ENCODE measurements at regions not wholly inside any gene's neighbourhood (a gene's known extent, or its start where the extent isn't known, plus 50 kb on each side); places are given as distances from the start of the nearest gene placed in this dataset.

DNA sequence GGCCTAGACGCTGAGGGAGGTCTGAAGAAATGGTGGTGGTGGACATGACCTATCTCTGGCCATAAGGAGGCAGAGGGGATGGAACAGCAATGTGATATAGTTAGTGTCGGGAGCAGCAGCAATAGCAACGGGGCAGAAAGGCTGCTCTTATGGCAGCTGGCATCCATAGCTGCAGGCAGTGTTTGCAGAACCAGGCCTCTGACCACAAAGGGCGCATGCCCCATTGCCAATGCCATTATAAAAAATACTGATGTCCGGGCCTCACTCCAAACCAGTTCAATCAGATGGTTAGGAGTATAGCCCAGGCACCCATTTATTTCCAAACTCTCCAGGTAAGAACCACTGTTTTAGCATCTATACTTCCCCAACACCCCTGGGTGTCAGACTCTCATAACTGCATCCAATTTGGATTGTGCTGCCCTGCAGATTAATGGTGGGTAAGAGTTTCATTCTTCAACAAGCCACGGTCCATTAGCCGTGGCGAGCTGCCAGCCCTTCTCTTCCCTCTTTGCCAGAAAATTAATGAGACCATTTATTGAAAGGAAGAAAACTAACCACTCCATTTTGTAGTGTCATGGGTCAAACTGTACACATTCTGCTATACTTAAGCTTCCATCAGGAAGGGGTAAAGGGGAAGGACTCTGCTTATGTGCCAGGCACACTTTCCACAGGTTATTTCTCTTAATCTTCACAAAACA is 72.8 kb upstream of the SPON1 start:
- no peak for DNase-seq (ENCODE audit: low spot score)
- H3K4me1 ChIP-seq (ENCODE audit: insufficient read depth, low read length, poor library complexity, severe bottlenecking) = peaks cover 34% of the 10 kb centered on the region
- no peak for TF ChIP-seq EZH2phosphoT487 (IDR thresholded peaks at IDR 0.05; ENCODE audit: borderline replicate concordance, low read depth, low read length)
- TF ChIP-seq, protein P1, sequence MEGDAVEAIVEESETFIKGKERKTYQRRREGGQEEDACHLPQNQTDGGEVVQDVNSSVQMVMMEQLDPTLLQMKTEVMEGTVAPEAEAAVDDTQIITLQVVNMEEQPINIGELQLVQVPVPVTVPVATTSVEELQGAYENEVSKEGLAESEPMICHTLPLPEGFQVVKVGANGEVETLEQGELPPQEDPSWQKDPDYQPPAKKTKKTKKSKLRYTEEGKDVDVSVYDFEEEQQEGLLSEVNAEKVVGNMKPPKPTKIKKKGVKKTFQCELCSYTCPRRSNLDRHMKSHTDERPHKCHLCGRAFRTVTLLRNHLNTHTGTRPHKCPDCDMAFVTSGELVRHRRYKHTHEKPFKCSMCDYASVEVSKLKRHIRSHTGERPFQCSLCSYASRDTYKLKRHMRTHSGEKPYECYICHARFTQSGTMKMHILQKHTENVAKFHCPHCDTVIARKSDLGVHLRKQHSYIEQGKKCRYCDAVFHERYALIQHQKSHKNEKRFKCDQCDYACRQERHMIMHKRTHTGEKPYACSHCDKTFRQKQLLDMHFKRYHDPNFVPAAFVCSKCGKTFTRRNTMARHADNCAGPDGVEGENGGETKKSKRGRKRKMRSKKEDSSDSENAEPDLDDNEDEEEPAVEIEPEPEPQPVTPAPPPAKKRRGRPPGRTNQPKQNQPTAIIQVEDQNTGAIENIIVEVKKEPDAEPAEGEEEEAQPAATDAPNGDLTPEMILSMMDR (conservative IDR thresholded peaks at IDR 0.05; ENCODE audit: low read length) = no peak
- H3K9me2 ChIP-seq (ENCODE audit: insufficient read depth, low read length) = no peaks in the 10 kb centered on the region
- H3K4me3 ChIP-seq (ENCODE audit: low read depth, low read length, poor library complexity, severe bottlenecking) = no peak overlapping the region
- H4K20me1 ChIP-seq (ENCODE audit: insufficient read depth, low read length) = no peaks in the 10 kb centered on the region
- ChIA-PET CTCF (ENCODE audit: unreplicated experiment) (interaction anchor here (0.5 kb wide), 1 partner anchor 34 kb away, joined by 3 read pairs; no protein-coding TSS in a partner anchor), POLR2A (interaction anchor here (0.9 to 1.2 kb wide), 3 partner anchors 10 to 36 kb away, joined by 3 to 4 read pairs (median 4); no protein-coding TSS in a partner anchor)
- peak overlapping the region; percentile 95; the same call in 1 of the 2 replicates for H2AFZ ChIP-seq (ENCODE audit: low read length)
- peaks cover 3% of the 10 kb centered on the region; the same call in 1 of the 2 replicates for H3K36me3 ChIP-seq (ENCODE audit: insufficient read depth, low read length)
- no TSS peak for BruUV-seq (replicated peaks)
- H3K79me2 ChIP-seq (ENCODE audit: insufficient read depth, low read depth, low read length) = no peaks in the 10 kb centered on the region
- H3K27ac ChIP-seq (ENCODE audit: low read depth, low read length, poor library complexity, severe bottlenecking) = no peak overlapping the region
- intact Hi-C loops (cut with micrococcal nuclease; ENCODE audit: unreplicated experiment) = no loop called here
- no peak overlapping the region for H3K4me2 ChIP-seq (ENCODE audit: low read length)
- H3K9me3 ChIP-seq (ENCODE audit: low read length) = peaks cover 13% of the 10 kb centered on the region; the same call in 1 of the 2 replicates

DNA sequence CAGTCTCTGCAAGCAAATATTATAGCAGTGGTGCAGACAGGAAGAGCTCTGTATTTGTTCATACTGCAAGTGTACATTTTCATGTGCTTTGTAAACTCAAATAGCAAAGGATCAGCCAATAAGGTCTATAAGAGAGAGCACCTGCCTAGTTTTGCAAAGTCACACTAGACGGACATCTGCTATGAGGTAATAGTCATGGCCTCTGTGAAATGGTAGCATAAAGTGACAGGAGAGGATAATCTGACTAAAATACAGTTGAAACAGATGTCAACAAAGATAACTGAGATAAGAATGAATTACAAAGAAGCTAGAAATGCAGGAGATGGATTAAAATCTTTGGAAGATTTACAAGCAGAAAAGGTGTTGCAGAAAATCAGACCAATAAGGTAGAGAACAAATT is 70.6 kb upstream of the SPON1 start:
- Histone ChIP-seq H3K9me3 (ENCODE audit: low read length) (peaks cover 9% of the 10 kb centered on the region; the same call in 1 of the 2 replicates), H3K9me2 (ENCODE audit: insufficient read depth, low read length) (no peaks in the 10 kb centered on the region), H3K36me3 (ENCODE audit: insufficient read depth, low read length) (peaks cover 3% of the 10 kb centered on the region; the same call in 1 of the 2 replicates), H4K20me1 (ENCODE audit: insufficient read depth, low read length) (no peaks in the 10 kb centered on the region), H3K4me3 (ENCODE audit: low read depth, low read length, poor library complexity, severe bottlenecking) (no peak overlapping the region), H2AFZ (ENCODE audit: low read length) (peak overlapping the region; percentile 95), H3K79me2 (ENCODE audit: insufficient read depth, low read depth, low read length) (no peaks in the 10 kb centered on the region), H3K4me2 (ENCODE audit: low read length) (peak overlapping the region; percentile 46), H3K4me1 (ENCODE audit: insufficient read depth, low read length, poor library complexity, severe bottlenecking) (peaks cover 53% of the 10 kb centered on the region), H3K27ac (ENCODE audit: low read depth, low read length, poor library complexity, severe bottlenecking) (peak overlapping the region; percentile 45)
- DNase-seq (ENCODE audit: low spot score) = peak; percentile 55
- intact Hi-C loops (cut with micrococcal nuclease; ENCODE audit: unreplicated experiment) = no loop called here
- TF ChIP-seq EZH2phosphoT487 (IDR thresholded peaks at IDR 0.05; ENCODE audit: borderline replicate concordance, low read depth, low read length) = no peak
- TF ChIP-seq, protein P1 (conservative IDR thresholded peaks at IDR 0.05; ENCODE audit: low read length) = no peak
- POLR2A ChIA-PET = interaction anchor here (0.7 to 2.0 kb wide), 8 partner anchors 9 to 33 kb away, joined by 3 to 10 read pairs (median 4); no protein-coding TSS in a partner anchor
- no TSS peak for BruUV-seq (replicated peaks)
- CTCF ChIA-PET (ENCODE audit: unreplicated experiment) = interaction anchor here (0.6 to 0.8 kb wide), 2 partner anchors 8 to 12 kb away, joined by 3 read pairs; no protein-coding TSS in a partner anchor
